DOHH2 (cell line): ENCODE measurements at regions not wholly inside any gene's neighbourhood (a gene's known extent, or its start where the extent isn't known, plus 50 kb on each side); places are given as distances from the start of the nearest gene placed in this dataset.

Experiments
- CTCF ChIP-seq: fragments of 200-600 bp; sonication (generic); IDR thresholded peaks from one replicate; pipeline ENCODE4 v1.5.1; 2014; ENCODE audit warnings: antibody characterized with exemption, mild to moderate bottlenecking, low read depth, low read length; ENCODE audit not compliant: poor library complexity, severe bottlenecking
- EZH2phosphoT487 ChIP-seq: fragments of 200-600 bp; sonication (generic); IDR thresholded peaks from 2 replicates; pipeline ENCODE4 v1.6.1; 2017; ENCODE audit warnings: borderline replicate concordance, mild to moderate bottlenecking, antibody characterized with exemption, low read length, moderate library complexity, mixed read lengths

DNA sequence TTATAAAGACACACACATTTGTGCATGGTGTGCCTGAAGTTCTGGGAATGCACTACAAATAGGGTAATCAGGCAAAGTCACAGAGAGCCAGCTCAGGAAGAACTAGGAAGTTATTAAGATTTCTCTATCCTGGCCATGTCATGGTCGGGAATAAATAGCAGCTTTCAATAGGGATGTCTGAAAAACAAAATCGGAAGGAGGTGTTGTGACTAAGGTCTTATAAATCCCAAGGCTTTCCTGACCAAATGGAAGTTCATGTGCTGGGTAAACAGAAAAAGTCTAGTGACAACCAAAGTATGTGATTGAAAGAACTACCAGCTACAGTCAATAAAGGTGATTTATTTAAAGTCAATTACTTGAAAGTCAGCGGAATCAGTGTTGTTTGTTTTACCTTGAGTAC is 262.5 kb upstream of the HS3ST1 start:
- TF ChIP-seq CTCF: no peak
- TF ChIP-seq EZH2phosphoT487: no peak
